BE2C (cell line): ENCODE measurements at regions not wholly inside any gene's neighbourhood (a gene's known extent, or its start where the extent isn't known, plus 50 kb on each side); places are given as distances from the start of the nearest gene placed in this dataset.

Experiments used
- DNase-seq: peaks from one replicate; pipeline ENCODE4 v3.0.0-alpha.2; 2020
- H3K27me3 ChIP-seq: fragments of 250-450 bp; sonication (Bioruptor Pico); 2 replicates; pipeline ENCODE4 v1.5.1; 2020; ENCODE audit warnings: mild to moderate bottlenecking
- H3K36me3 ChIP-seq: fragments of 250-450 bp; sonication (Bioruptor Pico); 2 replicates; pipeline ENCODE4 v1.5.1; 2020; ENCODE audit warnings: mild to moderate bottlenecking
- H3K4me1 ChIP-seq: fragments of 250-450 bp; sonication (Bioruptor Pico); 2 replicates; pipeline ENCODE4 v1.5.1; 2020
- H3K4me3 ChIP-seq: 2 replicates; pipeline ENCODE4 v1.5.1; 2011; ENCODE audit warnings: low read depth, low read length
- H3K9me3 ChIP-seq: fragments of 250-450 bp; sonication (Bioruptor Pico); 2 replicates; pipeline ENCODE4 v1.5.1; 2020
- TF ChIP-seq, protein P1 (sequence below): IDR thresholded peaks from 2 replicates; pipeline ENCODE4 v1.5.1; 2012; ENCODE audit warnings: mild to moderate bottlenecking, low read depth, low read length

- no peak for DNase-seq
- TF ChIP-seq, protein P1, sequence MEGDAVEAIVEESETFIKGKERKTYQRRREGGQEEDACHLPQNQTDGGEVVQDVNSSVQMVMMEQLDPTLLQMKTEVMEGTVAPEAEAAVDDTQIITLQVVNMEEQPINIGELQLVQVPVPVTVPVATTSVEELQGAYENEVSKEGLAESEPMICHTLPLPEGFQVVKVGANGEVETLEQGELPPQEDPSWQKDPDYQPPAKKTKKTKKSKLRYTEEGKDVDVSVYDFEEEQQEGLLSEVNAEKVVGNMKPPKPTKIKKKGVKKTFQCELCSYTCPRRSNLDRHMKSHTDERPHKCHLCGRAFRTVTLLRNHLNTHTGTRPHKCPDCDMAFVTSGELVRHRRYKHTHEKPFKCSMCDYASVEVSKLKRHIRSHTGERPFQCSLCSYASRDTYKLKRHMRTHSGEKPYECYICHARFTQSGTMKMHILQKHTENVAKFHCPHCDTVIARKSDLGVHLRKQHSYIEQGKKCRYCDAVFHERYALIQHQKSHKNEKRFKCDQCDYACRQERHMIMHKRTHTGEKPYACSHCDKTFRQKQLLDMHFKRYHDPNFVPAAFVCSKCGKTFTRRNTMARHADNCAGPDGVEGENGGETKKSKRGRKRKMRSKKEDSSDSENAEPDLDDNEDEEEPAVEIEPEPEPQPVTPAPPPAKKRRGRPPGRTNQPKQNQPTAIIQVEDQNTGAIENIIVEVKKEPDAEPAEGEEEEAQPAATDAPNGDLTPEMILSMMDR, result no peak
These were observed 58.6 kb upstream of the PRDM11 start for GRCh38 chr11:45087900-45088160.

GRCh38 chr11:45089251-45089650, 57.2 kb upstream of the PRDM11 start:
- TF ChIP-seq, protein P1, result no peak

More at GRCh38 chr11:45087900-45088160, 58.6 kb upstream of the PRDM11 start:
- H3K27me3 ChIP-seq, result no peaks in the 10 kb centered on the region
- no peak overlapping the region for H3K4me3 ChIP-seq
- no peaks in the 10 kb centered on the region for H3K9me3 ChIP-seq
- no peaks in the 10 kb centered on the region for H3K4me1 ChIP-seq
- H3K36me3 ChIP-seq, result no peaks in the 10 kb centered on the region

GRCh38 chr11:45089676-45090499, 56.6 kb upstream of the PRDM11 start:
- DNase-seq, result no peak
- H3K36me3 ChIP-seq, result no peaks in the 10 kb centered on the region
- H3K4me3 ChIP-seq, result no peak overlapping the region
- TF ChIP-seq, protein P1, result 0 out of 2 replicates have a peak, but pooled peaks have one; percentile 7
- no peaks in the 10 kb centered on the region for H3K4me1 ChIP-seq
- no peaks in the 10 kb centered on the region for H3K27me3 ChIP-seq
- no peaks in the 10 kb centered on the region for H3K9me3 ChIP-seq

More at GRCh38 chr11:45089251-45089650, 57.2 kb upstream of the PRDM11 start:
- DNase-seq, result no peak
- Histone ChIP-seq H3K4me1 (no peaks in the 10 kb centered on the region), H3K9me3 (no peaks in the 10 kb centered on the region), H3K27me3 (no peaks in the 10 kb centered on the region), H3K36me3 (no peaks in the 10 kb centered on the region), H3K4me3 (no peak overlapping the region)

- Histone ChIP-seq H3K27me3 (no peaks in the 10 kb centered on the region), H3K4me1 (no peaks in the 10 kb centered on the region), H3K4me3 (no peak overlapping the region), H3K36me3 (no peaks in the 10 kb centered on the region), H3K9me3 (no peaks in the 10 kb centered on the region)
- TF ChIP-seq, protein P1, result no peak
- no peak for DNase-seq
These were observed 55.8 kb upstream of the PRDM11 start for GRCh38 chr11:45090607-45091006.

GRCh38 chr11:45091563-45092403, 54.7 kb upstream of the PRDM11 start:
- Histone ChIP-seq H3K4me1 (no peaks in the 10 kb centered on the region), H3K4me3 (no peak overlapping the region), H3K9me3 (no peaks in the 10 kb centered on the region), H3K36me3 (no peaks in the 10 kb centered on the region), H3K27me3 (no peaks in the 10 kb centered on the region)
- TF ChIP-seq, protein P1, result no peak
- DNase-seq, result no peak

DNA sequence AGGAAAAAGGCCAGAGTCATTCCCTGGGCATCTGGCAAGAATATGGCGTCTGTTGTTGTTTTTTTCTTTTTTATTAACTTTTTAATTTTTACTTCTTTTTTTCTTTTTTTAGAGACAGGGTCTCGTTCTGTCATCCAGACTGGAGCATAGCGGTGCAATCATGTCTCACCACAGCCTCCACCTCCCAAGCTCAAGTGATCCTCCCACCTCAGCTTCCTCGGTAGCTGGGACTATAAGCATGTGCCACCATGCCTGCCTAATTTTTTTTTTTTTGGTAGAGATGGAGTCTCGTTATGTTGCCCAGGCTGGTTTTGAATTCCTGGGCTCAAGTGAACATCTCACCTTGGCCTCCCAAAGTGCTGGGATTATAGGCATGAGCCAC, 54.0 kb upstream of the PRDM11 start:
- DNase-seq, result no peak
- Histone ChIP-seq H3K27me3 (no peaks in the 10 kb centered on the region), H3K4me3 (no peak overlapping the region), H3K9me3 (no peaks in the 10 kb centered on the region), H3K4me1 (no peaks in the 10 kb centered on the region), H3K36me3 (no peaks in the 10 kb centered on the region)
- TF ChIP-seq, protein P1, result no peak
